ENCODE measurements at regions not wholly inside any gene's neighbourhood (a gene's known extent, or its start where the extent isn't known, plus 50 kb on each side); places are given as distances from the start of the nearest gene placed in this dataset.

DNA sequence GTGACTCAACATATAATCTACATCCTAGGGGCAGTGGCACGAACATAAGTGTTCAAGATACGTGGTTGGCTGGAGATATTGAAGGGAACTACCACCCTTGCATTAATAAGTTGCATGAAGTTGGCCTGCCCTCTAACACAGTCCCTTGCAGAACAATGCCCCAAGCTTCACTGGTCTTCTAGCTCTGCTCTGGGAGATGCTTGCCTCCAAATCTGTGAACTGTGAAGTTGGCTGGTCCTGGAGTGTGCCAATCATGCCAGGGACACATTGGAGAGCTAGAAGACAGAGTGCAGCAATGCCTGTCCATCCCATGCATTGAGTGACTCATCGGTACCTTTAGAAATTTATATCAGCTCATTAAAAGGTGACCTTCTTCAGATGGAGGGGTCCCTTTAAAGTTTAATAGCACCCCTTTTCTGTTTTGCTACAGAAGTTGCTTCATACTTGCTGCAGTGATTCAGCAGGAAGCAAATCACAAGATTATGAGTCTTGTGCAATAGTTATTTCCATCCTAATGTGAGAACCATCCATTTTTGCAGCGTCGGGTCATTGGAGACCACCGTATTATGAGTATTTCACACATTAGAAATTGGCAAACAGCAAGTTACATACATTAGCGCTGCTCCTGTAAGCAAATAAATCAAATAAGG is 55.2 kb upstream of the KAZN start:
- no peak for DNase-seq

DNA sequence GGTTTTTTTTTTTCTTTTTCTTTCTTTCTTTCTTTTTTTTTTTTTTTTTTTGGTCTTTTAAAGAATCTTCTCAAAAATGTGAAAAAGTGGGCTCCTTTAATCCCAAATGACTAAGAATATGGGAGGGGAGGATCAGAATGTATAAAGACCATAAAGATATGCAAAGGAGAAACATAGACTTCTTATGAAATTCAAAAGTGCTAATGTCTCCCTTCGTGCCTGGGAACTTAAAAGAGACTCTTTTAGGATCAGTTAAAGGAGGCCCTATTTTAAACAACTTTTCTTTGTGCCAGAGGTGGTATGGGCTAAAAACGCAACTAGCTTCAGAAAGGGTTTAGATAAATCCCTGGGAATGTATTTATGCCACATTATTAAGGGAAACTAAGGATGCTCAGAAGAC is 54.2 kb upstream of the KAZN start:
- DNase-seq: no peak

DNA sequence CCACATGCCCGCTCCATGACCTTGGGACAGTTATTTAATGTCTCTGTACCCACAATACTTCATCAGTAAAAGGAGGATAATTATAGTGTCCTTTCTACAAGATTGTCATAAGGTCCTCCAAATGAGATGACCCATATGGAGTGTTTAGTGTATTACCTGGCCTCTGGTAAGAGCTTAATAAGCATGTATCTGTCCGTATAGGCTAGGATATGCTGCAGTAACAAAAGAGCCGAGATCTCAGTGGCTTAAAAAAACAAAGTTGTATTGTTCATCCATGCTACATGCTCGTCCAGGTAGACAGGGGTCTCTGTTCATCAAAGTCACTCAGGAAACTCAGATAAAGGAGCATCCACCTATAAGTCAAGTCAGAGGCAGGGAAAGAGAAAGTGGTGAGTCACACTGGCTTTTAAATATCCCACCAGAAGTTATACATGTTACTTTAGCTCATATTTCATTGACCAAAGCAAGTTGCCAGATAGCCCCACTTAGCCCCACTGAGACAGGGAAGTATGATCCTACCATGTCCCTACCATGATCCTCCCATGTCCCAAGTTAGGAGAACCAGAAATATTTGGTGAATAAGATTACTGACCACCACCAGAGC is 53.0 kb upstream of the KAZN start:
- no peak for DNase-seq

DNA sequence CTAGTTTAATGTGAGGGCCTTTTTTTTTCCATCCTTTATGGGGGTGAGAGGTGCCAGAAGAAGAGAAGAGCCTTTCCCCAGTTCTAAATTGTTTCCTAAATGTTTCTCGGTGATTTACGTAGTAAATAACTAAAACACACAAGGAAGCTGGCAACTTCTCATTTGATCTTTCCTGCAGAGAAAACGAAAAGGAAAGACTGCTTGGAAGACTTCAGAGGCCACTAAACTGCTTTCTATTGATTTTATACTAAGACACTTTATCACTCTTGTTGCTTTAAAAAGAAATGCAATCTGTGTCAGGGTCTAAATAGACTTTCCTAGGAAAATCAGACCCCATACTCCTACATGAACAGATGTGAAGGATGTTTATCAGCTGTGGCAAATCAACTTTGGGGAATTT is 52.1 kb upstream of the KAZN start:
- DNase-seq: no peak
